DND-41 (cell line): ENCODE measurements at regions not wholly inside any gene's neighbourhood (a gene's known extent, or its start where the extent isn't known, plus 50 kb on each side); places are given as distances from the start of the nearest gene placed in this dataset.

Source experiments
- ATAC-seq: fragments of 200-7000 bp; cut with Tn5 transposase; 3 replicates; pipeline ENCODE4 v1.9.1; 2021; ENCODE audit warnings: low read depth; ENCODE audit not compliant: insufficient read depth
- DNase-seq: peaks from one replicate; pipeline ENCODE4 v3.0.0-alpha.2; 2020
- H2AFZ ChIP-seq: 2 replicates; pipeline ENCODE4 v1.6.0; 2012; ENCODE audit warnings: low read depth, low read length
- H3K27ac ChIP-seq: 2 replicates; pipeline ENCODE4 v1.5.1; 2012; ENCODE audit warnings: low read length, inconsistent platforms
- H3K27me3 ChIP-seq: fragments of 200-600 bp; sonication (generic); 2 replicates; pipeline ENCODE4 v1.6.0; 2012; ENCODE audit warnings: low read length, mild to moderate bottlenecking, inconsistent platforms; ENCODE audit not compliant: insufficient read depth, poor library complexity
- H3K36me3 ChIP-seq: 2 replicates; pipeline ENCODE4 v1.5.1; 2012; ENCODE audit warnings: low read length, inconsistent platforms; ENCODE audit not compliant: insufficient read depth
- H3K4me1 ChIP-seq: 2 replicates; pipeline ENCODE4 v1.5.1; 2012; ENCODE audit warnings: mild to moderate bottlenecking, low read length; ENCODE audit not compliant: insufficient read depth
- H3K4me2 ChIP-seq: 2 replicates; pipeline ENCODE4 v1.6.0; 2012; ENCODE audit warnings: mild to moderate bottlenecking, moderate library complexity, low read length, inconsistent platforms; ENCODE audit not compliant: insufficient read depth
- H3K4me3 ChIP-seq, 2 experiments: fragments of 200-600 bp in 1 of 2; shearing (Covaris generic) in 1 of 2; 2 replicates each; pipeline ENCODE4 v1.5.1; 2012 to 2016; ENCODE audit warnings: inconsistent platforms in 2 of 2, low read length in 2 of 2, mild to moderate bottlenecking in 2 of 2, low read depth in 1 of 2, moderate library complexity in 1 of 2
- H3K79me2 ChIP-seq: 2 replicates; pipeline ENCODE4 v1.6.0; 2012; ENCODE audit warnings: low read length, inconsistent platforms; ENCODE audit not compliant: insufficient read depth
- H3K9ac ChIP-seq: 2 replicates; pipeline ENCODE4 v1.6.0; 2012; ENCODE audit warnings: low read depth, mild to moderate bottlenecking, inconsistent platforms, low read length, moderate library complexity
- H3K9me3 ChIP-seq: 2 replicates; pipeline ENCODE4 v1.5.1; 2012; ENCODE audit warnings: low read length, moderate library complexity, mild to moderate bottlenecking, inconsistent platforms; ENCODE audit not compliant: insufficient read depth, severe bottlenecking
- H4K20me1 ChIP-seq: 2 replicates; pipeline ENCODE4 v1.6.0; 2012; ENCODE audit warnings: low read length; ENCODE audit not compliant: insufficient read depth
- EZH2 ChIP-seq: IDR thresholded peaks from 3 replicates; pipeline ENCODE4 v1.6.1; 2012; ENCODE audit warnings: borderline replicate concordance, low read depth, mild to moderate bottlenecking, moderate library complexity, low read length, inconsistent platforms; ENCODE audit not compliant: severe bottlenecking
- TF ChIP-seq, protein P1 (sequence below): IDR thresholded peaks from 2 replicates; pipeline ENCODE4 v1.5.1; 2012; ENCODE audit warnings: borderline replicate concordance, low read length, moderate library complexity, mild to moderate bottlenecking; ENCODE audit not compliant: poor library complexity, severe bottlenecking; ENCODE audit errors: extremely low read depth

DNA sequence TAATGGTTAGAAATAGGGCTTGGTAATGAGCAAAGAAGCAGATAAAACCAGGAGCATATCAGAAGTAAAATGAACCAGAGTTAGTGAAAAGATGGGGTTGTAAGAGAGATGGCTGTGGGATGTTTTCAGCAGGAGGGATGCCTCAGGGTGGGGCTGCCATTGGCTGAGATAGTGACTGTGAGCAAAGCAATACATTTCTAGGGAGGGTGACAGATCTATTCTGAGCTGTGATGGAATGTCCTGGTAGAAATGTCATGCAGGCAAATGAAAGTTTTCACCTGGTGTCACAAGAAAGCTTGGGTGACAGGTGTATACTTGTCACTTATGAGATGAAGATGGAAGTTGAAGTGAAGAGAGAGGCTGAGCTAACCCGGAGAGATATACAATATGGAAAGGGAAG is 435.9 kb downstream of the TNS3 start:
- Histone ChIP-seq H3K27ac (no peak overlapping the region), H3K4me1 (no peaks in the 10 kb centered on the region), H3K27me3 (no peaks in the 10 kb centered on the region), H3K9me3 (no peaks in the 10 kb centered on the region), H3K4me3 (no peak overlapping the region), H3K9ac (no peak overlapping the region), H3K4me2 (no peak overlapping the region), H3K79me2 (no peaks in the 10 kb centered on the region), H3K36me3 (no peaks in the 10 kb centered on the region), H4K20me1 (no peaks in the 10 kb centered on the region), H2AFZ (no peak overlapping the region)
- DNase-seq (no peak), ATAC-seq (no peak)
- no peak for TF ChIP-seq EZH2
- TF ChIP-seq, protein P1, sequence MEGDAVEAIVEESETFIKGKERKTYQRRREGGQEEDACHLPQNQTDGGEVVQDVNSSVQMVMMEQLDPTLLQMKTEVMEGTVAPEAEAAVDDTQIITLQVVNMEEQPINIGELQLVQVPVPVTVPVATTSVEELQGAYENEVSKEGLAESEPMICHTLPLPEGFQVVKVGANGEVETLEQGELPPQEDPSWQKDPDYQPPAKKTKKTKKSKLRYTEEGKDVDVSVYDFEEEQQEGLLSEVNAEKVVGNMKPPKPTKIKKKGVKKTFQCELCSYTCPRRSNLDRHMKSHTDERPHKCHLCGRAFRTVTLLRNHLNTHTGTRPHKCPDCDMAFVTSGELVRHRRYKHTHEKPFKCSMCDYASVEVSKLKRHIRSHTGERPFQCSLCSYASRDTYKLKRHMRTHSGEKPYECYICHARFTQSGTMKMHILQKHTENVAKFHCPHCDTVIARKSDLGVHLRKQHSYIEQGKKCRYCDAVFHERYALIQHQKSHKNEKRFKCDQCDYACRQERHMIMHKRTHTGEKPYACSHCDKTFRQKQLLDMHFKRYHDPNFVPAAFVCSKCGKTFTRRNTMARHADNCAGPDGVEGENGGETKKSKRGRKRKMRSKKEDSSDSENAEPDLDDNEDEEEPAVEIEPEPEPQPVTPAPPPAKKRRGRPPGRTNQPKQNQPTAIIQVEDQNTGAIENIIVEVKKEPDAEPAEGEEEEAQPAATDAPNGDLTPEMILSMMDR: no peak

DNA sequence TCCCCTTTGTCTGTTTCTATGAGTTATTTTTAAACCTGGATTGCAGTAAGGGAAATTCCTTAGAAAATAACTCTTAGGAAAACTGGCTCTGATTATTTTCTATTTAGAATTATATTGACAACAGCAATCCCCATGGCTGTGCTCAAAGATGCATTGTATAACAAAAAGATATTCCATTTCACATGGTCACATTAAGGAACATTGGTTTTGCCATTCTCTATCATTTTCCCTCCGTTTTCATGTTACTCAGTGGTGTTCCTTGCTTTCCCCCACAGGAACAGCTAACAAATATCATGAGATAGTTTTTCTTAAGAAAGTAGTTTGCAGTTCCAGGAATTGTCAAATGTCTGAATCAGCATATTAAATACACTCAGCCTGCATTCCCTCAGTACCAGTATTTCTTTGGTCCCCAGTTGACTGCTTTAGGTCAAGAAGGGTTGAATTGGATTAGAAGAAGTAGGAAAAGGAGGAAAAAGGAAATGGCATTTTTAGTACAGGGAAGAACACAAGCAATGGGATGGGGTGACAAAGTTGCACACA is 436.7 kb downstream of the TNS3 start:
- Histone ChIP-seq H3K36me3 (no peaks in the 10 kb centered on the region), H3K4me3 (no peak overlapping the region), H4K20me1 (no peaks in the 10 kb centered on the region), H3K9me3 (no peaks in the 10 kb centered on the region), H2AFZ (no peak overlapping the region), H3K79me2 (no peaks in the 10 kb centered on the region), H3K27me3 (no peaks in the 10 kb centered on the region), H3K9ac (no peak overlapping the region), H3K4me1 (no peaks in the 10 kb centered on the region), H3K27ac (no peak overlapping the region), H3K4me2 (no peak overlapping the region)
- DNase-seq: no peak
- TF ChIP-seq EZH2: no peak
- TF ChIP-seq, protein P1: no peak
- no peak for ATAC-seq

DNA sequence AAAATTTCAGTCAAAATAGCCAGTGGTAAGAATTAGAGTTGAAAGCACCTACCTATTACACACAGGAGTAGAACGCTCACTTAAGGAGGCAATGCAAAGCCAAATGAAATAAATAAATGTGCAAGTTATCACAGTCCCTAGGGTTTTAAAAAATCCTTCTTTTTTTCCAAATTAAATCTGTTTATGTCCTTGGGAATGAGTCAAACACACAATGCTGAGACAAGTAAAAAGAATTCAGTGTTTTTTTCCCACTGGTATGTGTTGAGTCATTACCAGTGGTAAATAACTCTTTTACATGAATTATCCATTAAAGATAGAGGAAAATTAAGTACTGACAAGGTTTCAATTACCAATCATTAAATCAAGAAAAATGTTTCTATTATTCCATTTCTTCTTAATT is 438.6 kb downstream of the TNS3 start:
- ATAC-seq (no peak), DNase-seq (no peak)
- Histone ChIP-seq H3K9me3 (no peaks in the 10 kb centered on the region), H3K4me1 (no peaks in the 10 kb centered on the region), H3K79me2 (no peaks in the 10 kb centered on the region), H3K4me3 (no peak overlapping the region), H3K9ac (no peak overlapping the region), H2AFZ (no peak overlapping the region), H3K4me2 (no peak overlapping the region), H3K36me3 (no peaks in the 10 kb centered on the region), H3K27me3 (no peaks in the 10 kb centered on the region), H3K27ac (no peak overlapping the region), H4K20me1 (no peaks in the 10 kb centered on the region)
- no peak for TF ChIP-seq EZH2

DNA sequence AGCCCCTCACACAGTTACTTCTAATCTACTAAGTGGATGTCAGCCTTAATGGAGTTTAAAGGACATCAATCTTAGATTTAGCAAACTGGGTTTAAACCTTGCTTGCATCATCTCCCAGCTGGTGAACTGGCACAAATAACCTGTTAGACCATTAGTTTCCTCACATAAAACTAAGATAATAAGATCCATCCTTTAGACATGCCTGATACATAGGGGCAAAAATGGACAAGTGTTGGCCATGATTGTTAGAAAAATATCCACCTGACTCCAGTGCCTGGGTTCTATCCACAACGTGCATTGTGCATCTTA is 439.1 kb downstream of the TNS3 start:
- Histone ChIP-seq H3K79me2 (no peaks in the 10 kb centered on the region), H3K4me3 (no peak overlapping the region), H4K20me1 (no peaks in the 10 kb centered on the region), H3K9me3 (no peaks in the 10 kb centered on the region), H3K36me3 (no peaks in the 10 kb centered on the region), H3K4me2 (no peak overlapping the region), H3K27me3 (no peaks in the 10 kb centered on the region), H3K9ac (no peak overlapping the region), H3K27ac (no peak overlapping the region), H3K4me1 (no peaks in the 10 kb centered on the region), H2AFZ (no peak overlapping the region)
- ATAC-seq (no peak), DNase-seq (no peak)
- no peak for TF ChIP-seq EZH2
- TF ChIP-seq, protein P1: no peak
